Lung microvascular endothelial cell (primary cell): ENCODE measurements at regions not wholly inside any gene's neighbourhood (a gene's known extent, or its start where the extent isn't known, plus 50 kb on each side); places are given as distances from the start of the nearest gene placed in this dataset.
"Not testable (repeated sequence)": the region's sequence is repeated elsewhere in the genome, so short reads cannot be mapped to it uniquely, and the experiment has no call there.

ENCODE experiments used
- DNase-seq, 2 donors: peaks; one replicate each; pipeline versions ENCODE4 v3.0.0 to v3.0.0-alpha.2; 2010; ENCODE audit warnings: low read depth in 2 of 2

- no peak for DNase-seq
Measured at GRCh38 chr17:54494721-54495715, 405.6 kb upstream of the TOM1L1 start.

- DNase-seq: no peak
Measured at GRCh38 chr17:54505404-54505803, 395.2 kb upstream of the TOM1L1 start.

- no peak for DNase-seq
Measured at GRCh38 chr17:54518706-54519105, 381.9 kb upstream of the TOM1L1 start.

- no peak for DNase-seq
Measured at GRCh38 chr17:54521137-54521536, 379.5 kb upstream of the TOM1L1 start.

GRCh38 chr17:54524501-54524900, 376.2 kb upstream of the TOM1L1 start:
- DNase-seq: no peak

GRCh38 chr17:54527941-54528340, 372.7 kb upstream of the TOM1L1 start:
- no peak for DNase-seq

- DNase-seq: no peak
Measured at GRCh38 chr17:54530398-54530797, 370.3 kb upstream of the TOM1L1 start.

GRCh38 chr17:54536306-54536705, 364.3 kb upstream of the TOM1L1 start:
- DNase-seq: no peak

GRCh38 chr17:54537656-54538055, 363.0 kb upstream of the TOM1L1 start:
- DNase-seq: no peak

- DNase-seq: no peak
Measured at GRCh38 chr17:54544249-54544648, 356.4 kb upstream of the TOM1L1 start.

- no peak for DNase-seq
Measured at GRCh38 chr17:54559883-54560282, 340.8 kb upstream of the TOM1L1 start.

- no peak for DNase-seq
Measured at GRCh38 chr17:54608634-54609155, 292.0 kb upstream of the TOM1L1 start.

GRCh38 chr17:54620399-54620978, 280.2 kb upstream of the TOM1L1 start:
- no peak for DNase-seq

- DNase-seq: no peak
Measured at GRCh38 chr17:54623746-54624145, 276.9 kb upstream of the TOM1L1 start.

GRCh38 chr17:54626146-54626703, 274.4 kb upstream of the TOM1L1 start:
- no peak for DNase-seq

GRCh38 chr17:54639426-54639825, 261.2 kb upstream of the TOM1L1 start:
- DNase-seq: not testable (repeated sequence)

- DNase-seq: no peak
Measured at GRCh38 chr17:54662978-54663876, 237.4 kb upstream of the TOM1L1 start.

GRCh38 chr17:54666559-54666958, 234.1 kb upstream of the TOM1L1 start:
- DNase-seq: no peak

- DNase-seq: no peak
Measured at GRCh38 chr17:54678158-54678557, 222.5 kb upstream of the TOM1L1 start.

- DNase-seq: no peak
Measured at GRCh38 chr17:54680410-54680809, 220.2 kb upstream of the TOM1L1 start.

GRCh38 chr17:54694287-54694887, 206.3 kb upstream of the TOM1L1 start:
- no peak for DNase-seq
